Transverse colon (tissue), 4 donors: ENCODE measurements at regions not wholly inside any gene's neighbourhood (a gene's known extent, or its start where the extent isn't known, plus 50 kb on each side); places are given as distances from the start of the nearest gene placed in this dataset.
"Not testable (repeated sequence)": the region's sequence is repeated elsewhere in the genome, so short reads cannot be mapped to it uniquely, and the experiment has no call there.

Experiments
- DNase-seq: peaks from one replicate; pipeline ENCODE4 v3.0.0-alpha.2; 2019
- H3K27ac ChIP-seq, 4 donors: fragments of 200-600 bp; sonication (generic); 2 replicates each; pipeline ENCODE4 v1.5.1; 2016 to 2018; ENCODE audit warnings: inconsistent platforms in 4 of 4
- H3K27me3 ChIP-seq: fragments of 200-600 bp; sonication (generic); 2 replicates; pipeline ENCODE4 v1.5.1; 2017; ENCODE audit warnings: inconsistent platforms
- H3K36me3 ChIP-seq, 4 donors: fragments of 200-600 bp; sonication (generic); 2 replicates each; pipeline ENCODE4 v1.5.1; 2017 to 2019; ENCODE audit warnings: inconsistent platforms in 4 of 4
- H3K4me1 ChIP-seq, 4 donors: fragments of 200-600 bp; sonication (generic); 2 replicates each; pipeline ENCODE4 v1.5.1; 2017 to 2020; ENCODE audit warnings: inconsistent platforms in 4 of 4
- H3K4me3 ChIP-seq, 4 donors: fragments of 200-600 bp; sonication (generic); 1 replicate in 1 of 4; 2 replicates in 3 of 4; pipeline versions ENCODE4 v1.5.1 to v1.6.1; 2017 to 2019; ENCODE audit warnings: inconsistent platforms in 4 of 4
- H3K9me3 ChIP-seq, 2 donors: fragments of 200-600 bp; sonication (generic); 2 replicates each; pipeline ENCODE4 v1.5.1; 2017 to 2019; ENCODE audit warnings: inconsistent platforms in 2 of 2
- CTCF ChIP-seq, 5 experiments: fragments of 200-600 bp in 3 of 5; fragments of 450-650 bp in 2 of 5; sonication (generic) in 3 of 5; IDR thresholded peaks; 1 replicate in 2 of 5; 2 replicates in 3 of 5; pipeline ENCODE4 v1.5.1; 2016 to 2017; ENCODE audit warnings: antibody characterized with exemption in 5 of 5, inconsistent platforms in 3 of 5, mild to moderate bottlenecking in 2 of 5, moderate library complexity in 1 of 5
- EP300 ChIP-seq: sonication (generic); formaldehyde crosslinking; IDR thresholded peaks from one replicate; pipeline ENCODE4 v1.6.1; 2017; ENCODE audit warnings: antibody characterized with exemption, low read depth
- POLR2A ChIP-seq: fragments of 450-650 bp; IDR thresholded peaks from one replicate; pipeline ENCODE4 v1.6.1; 2016; ENCODE audit warnings: antibody characterized with exemption, mild to moderate bottlenecking, moderate library complexity
- POLR2AphosphoS5 ChIP-seq, 3 donors: sonication (generic); formaldehyde crosslinking; IDR thresholded peaks; one replicate each; pipeline ENCODE4 v1.6.1; 2016; ENCODE audit warnings: antibody characterized with exemption in 3 of 3
- WGBS, 2 donors: methylation state at CpG; one replicate each; pipeline ENCODE4 v1.1.5; 2018; ENCODE audit warnings: low coverage in 1 of 2; 5-methylcytosine and 5-hydroxymethylcytosine counted together
- in situ Hi-C, 4 donors: fragments of 200-750 bp; cut with MboI; loops; one replicate each; pipeline versions ENCODE4 v1.15.0 to v1.15.1; 2017; ENCODE audit warnings: low sequenced_read_pairs in 3 of 4, low pct_ligation_motif_present in 1 of 4, low pct_unique_long_range_greater_than_20kb in 1 of 4
- intact Hi-C: fragments of 100-400 bp; cut with DNase I; formaldehyde crosslinking; loops from one replicate; pipeline ENCODE4 v1.15.1; 2023; ENCODE audit warnings: low total_unique reads

- 66 to 70% methylated on average over 3 of the region's 3 CpGs for WGBS, 2 donors
- no peaks in the 10 kb centered on the region for H3K27me3 ChIP-seq
- H3K4me3 ChIP-seq: no peak overlapping the region
- H3K4me1 ChIP-seq: no peaks in the 10 kb centered on the region
- intact Hi-C loops: no loop called here
- H3K36me3 ChIP-seq: no peaks in the 10 kb centered on the region
- in situ Hi-C loops: no loop called here
- TF ChIP-seq POLR2AphosphoS5 (IDR thresholded peaks at IDR 0.05): no peak
- no peak for TF ChIP-seq CTCF (IDR thresholded peaks at IDR 0.05)
- no peak for TF ChIP-seq POLR2A
- no peak for TF ChIP-seq EP300
- DNase-seq: no peak
- H3K27ac ChIP-seq: no peak overlapping the region
- H3K9me3 ChIP-seq: peaks cover 0 to under 1% of the 10 kb centered on the region in 2 donors
These were observed 730.7 kb upstream of the RGS18 start for GRCh38 chr1:191427593-191427992.

DNA sequence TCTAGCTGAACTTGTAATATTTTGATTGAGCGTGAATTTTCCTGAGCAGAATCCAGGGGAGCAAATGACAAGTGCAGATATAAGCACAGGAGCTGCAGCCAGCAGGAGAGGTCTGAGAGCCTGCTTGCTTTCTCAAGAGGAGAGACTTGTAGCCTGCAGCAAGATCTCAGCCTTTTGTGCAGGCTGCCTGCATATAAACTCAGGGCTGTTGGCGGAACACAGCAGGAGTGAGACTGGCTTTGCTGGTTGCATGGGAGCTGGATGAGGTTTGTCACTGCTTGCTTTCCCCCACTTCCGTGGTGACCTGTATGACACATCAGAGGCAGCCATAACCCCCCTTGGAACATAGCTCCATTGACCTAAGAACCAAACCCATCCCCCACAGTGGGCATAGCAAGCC is 725.4 kb upstream of the RGS18 start:
- in situ Hi-C loops: no loop called here
- WGBS, 2 donors: 77% methylated on average over 3 of the region's 3 CpGs; no CpG with 5 or more reads in 1 of the 2 donors

GRCh38 chr1:191438979-191439378 is 719.3 kb upstream of the RGS18 start:
- intact Hi-C loops: no loop called here
- no peak for TF ChIP-seq EP300
- no peak for TF ChIP-seq CTCF (IDR thresholded peaks at IDR 0.05)
- no peak for TF ChIP-seq POLR2A
- no peak for TF ChIP-seq POLR2AphosphoS5 (IDR thresholded peaks at IDR 0.05)
- Histone ChIP-seq H3K36me3 (no peaks in the 10 kb centered on the region), H3K4me3 (no peak overlapping the region), H3K4me1 (no peaks in the 10 kb centered on the region), H3K27me3 (no peaks in the 10 kb centered on the region), H3K27ac (no peak overlapping the region), H3K9me3 (no peaks in the 10 kb centered on the region)
- WGBS, 2 donors: 67 to 71% methylated on average over 1 of the region's 1 CpG
- in situ Hi-C loops: no loop called here
- DNase-seq: no peak

More for the DNA sequence above, 725.4 kb upstream of the RGS18 start:
- Histone ChIP-seq H3K36me3 (no peaks in the 10 kb centered on the region), H3K4me1 (no peaks in the 10 kb centered on the region), H3K4me3 (no peak overlapping the region), H3K27ac (no peak overlapping the region), H3K27me3 (no peaks in the 10 kb centered on the region), H3K9me3 (peaks cover 0 to 3% of the 10 kb centered on the region in 2 donors)
- DNase-seq: no peak
- intact Hi-C loops: no loop called here
- TF ChIP-seq CTCF (IDR thresholded peaks at IDR 0.05): no peak
- no peak for TF ChIP-seq EP300
- no peak for TF ChIP-seq POLR2AphosphoS5 (IDR thresholded peaks at IDR 0.05)
- no peak for TF ChIP-seq POLR2A

DNA sequence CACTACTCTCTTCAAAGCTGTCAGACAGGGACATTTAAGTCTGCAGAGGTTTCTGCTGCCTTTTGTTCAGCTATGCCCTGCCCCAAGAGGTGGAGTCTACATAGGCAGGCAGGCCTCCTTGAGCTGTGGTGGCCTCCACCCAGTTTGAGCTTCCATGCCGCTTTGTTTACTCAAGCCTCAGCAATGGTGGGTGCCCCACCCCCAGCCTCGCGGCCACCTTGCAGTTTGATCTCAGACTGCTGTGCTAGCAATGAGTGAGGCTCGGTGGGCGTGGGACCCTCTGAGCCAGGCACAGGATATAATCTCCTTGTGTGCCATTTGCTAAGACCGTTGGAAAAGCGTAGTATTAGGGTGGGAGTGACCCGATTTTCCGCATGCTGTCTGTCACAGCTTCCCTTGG is 710.0 kb upstream of the RGS18 start:
- H3K4me1 ChIP-seq, H3K4me3 ChIP-seq, in situ Hi-C loops, intact Hi-C loops, DNase-seq, H3K9me3 ChIP-seq, H3K27me3 ChIP-seq, H3K36me3 ChIP-seq, H3K27ac ChIP-seq: not testable (repeated sequence)
- WGBS, 2 donors: 86 to 100% methylated on average over 2 to 9 of the region's 9 CpGs

GRCh38 chr1:191452586-191452985 is 705.7 kb upstream of the RGS18 start:
- H3K4me1 ChIP-seq: no peaks in the 10 kb centered on the region
- intact Hi-C loops: no loop called here
- no peak overlapping the region for H3K4me3 ChIP-seq
- TF ChIP-seq POLR2AphosphoS5 (IDR thresholded peaks at IDR 0.05) (no peak), EP300 (no peak), CTCF (IDR thresholded peaks at IDR 0.05) (no peak), POLR2A (no peak)
- no peaks in the 10 kb centered on the region for H3K9me3 ChIP-seq
- in situ Hi-C loops: no loop called here
- no peaks in the 10 kb centered on the region for H3K36me3 ChIP-seq
- H3K27me3 ChIP-seq: no peaks in the 10 kb centered on the region
- DNase-seq: no peak
- 75 to 82% methylated on average over 5 of the region's 5 CpGs for WGBS, 2 donors
- no peak overlapping the region for H3K27ac ChIP-seq
